DOHH2 (cell line): ENCODE measurements at regions not wholly inside any gene's neighbourhood (a gene's known extent, or its start where the extent isn't known, plus 50 kb on each side); places are given as distances from the start of the nearest gene placed in this dataset.

Source experiments
- H3F3A ChIP-seq: fragments of 200-600 bp; sonication (generic), shearing (Covaris generic); 2 replicates; pipeline ENCODE4 v1.6.0; 2016; ENCODE audit warnings: antibody characterized with exemption, mild to moderate bottlenecking; ENCODE audit not compliant: control insufficient read depth, insufficient read depth
- H3K27ac ChIP-seq: fragments of 200-600 bp; sonication (generic); 2 replicates; pipeline ENCODE4 v1.5.1; 2014; ENCODE audit warnings: low read depth, mild to moderate bottlenecking, low read length, moderate library complexity
- H3K27me3 ChIP-seq: fragments of 200-600 bp; sonication (generic); 2 replicates; pipeline ENCODE4 v1.6.1; 2014; ENCODE audit warnings: mild to moderate bottlenecking, low read length, mixed read lengths; ENCODE audit not compliant: control insufficient read depth
- H3K36me3 ChIP-seq: fragments of 200-600 bp; sonication (generic); 2 replicates; pipeline ENCODE4 v1.6.1; 2014; ENCODE audit warnings: mild to moderate bottlenecking, low read length, moderate library complexity, mixed read lengths; ENCODE audit not compliant: control insufficient read depth
- H3K4me1 ChIP-seq: fragments of 200-600 bp; sonication (generic); 2 replicates; pipeline ENCODE4 v1.6.1; 2014; ENCODE audit warnings: mild to moderate bottlenecking, low read length, mixed read lengths; ENCODE audit not compliant: control insufficient read depth
- H3K4me2 ChIP-seq: fragments of 200-600 bp; sonication (generic); 2 replicates; pipeline ENCODE4 v1.6.0; 2014; ENCODE audit warnings: mild to moderate bottlenecking, low read length, moderate library complexity
- H3K4me3 ChIP-seq: fragments of 200-600 bp; sonication (generic); 2 replicates; pipeline ENCODE4 v1.5.1; 2014; ENCODE audit warnings: mild to moderate bottlenecking, low read length, mixed read lengths
- H3K79me2 ChIP-seq: fragments of 200-600 bp; sonication (generic); 2 replicates; pipeline ENCODE4 v1.6.1; 2014; ENCODE audit warnings: mild to moderate bottlenecking, low read length, mixed read lengths; ENCODE audit not compliant: control insufficient read depth
- H3K9me2 ChIP-seq: fragments of 200-600 bp; sonication (generic); replicated peaks from 2 replicates; pipeline ENCODE4 v1.6.1; 2014; ENCODE audit warnings: mild to moderate bottlenecking, low read length, mixed read lengths; ENCODE audit not compliant: control insufficient read depth
- H3K9me3 ChIP-seq: fragments of 200-600 bp; sonication (generic); 2 replicates; pipeline ENCODE4 v1.6.1; 2014; ENCODE audit warnings: antibody characterized with exemption, low read length, mixed read lengths; ENCODE audit not compliant: control insufficient read depth, insufficient read depth
- H4K20me1 ChIP-seq: fragments of 200-600 bp; sonication (generic); 2 replicates; pipeline ENCODE4 v1.6.0; 2014; ENCODE audit warnings: low read depth, mild to moderate bottlenecking, antibody characterized with exemption, low read length, moderate library complexity; ENCODE audit not compliant: control insufficient read depth, insufficient read depth
- EZH2phosphoT487 ChIP-seq: fragments of 200-600 bp; sonication (generic); IDR thresholded peaks from 2 replicates; pipeline ENCODE4 v1.6.1; 2017; ENCODE audit warnings: borderline replicate concordance, mild to moderate bottlenecking, antibody characterized with exemption, low read length, moderate library complexity, mixed read lengths
- TF ChIP-seq, protein P1 (sequence below): fragments of 200-600 bp; sonication (generic); IDR thresholded peaks from one replicate; pipeline ENCODE4 v1.5.1; 2014; ENCODE audit warnings: antibody characterized with exemption, mild to moderate bottlenecking, low read depth, low read length; ENCODE audit not compliant: poor library complexity, severe bottlenecking

DNA sequence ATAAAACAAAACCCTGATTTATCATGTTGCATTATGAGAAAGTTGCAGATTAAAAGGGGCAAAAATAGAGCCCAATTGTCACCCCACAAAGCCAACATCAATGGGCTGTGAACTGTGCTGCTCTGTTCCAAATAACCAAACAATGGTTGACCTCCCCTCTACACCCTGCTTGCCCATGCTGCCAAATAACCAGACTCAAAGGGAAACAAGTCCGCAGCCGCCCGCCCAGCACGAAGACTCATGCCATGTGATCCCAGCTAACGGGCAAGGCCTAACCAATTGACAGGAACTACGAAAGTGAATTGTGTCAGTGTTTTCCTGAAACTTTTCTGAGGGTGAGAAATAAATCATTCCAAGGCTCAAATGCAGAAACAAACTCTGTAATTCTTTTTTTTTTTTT, 97.9 kb upstream of the RIOK3 start:
- H3K36me3 ChIP-seq = peaks cover 6% of the 10 kb centered on the region; the same call in 1 of the 2 replicates
- H3K4me1 ChIP-seq = peaks cover 38% of the 10 kb centered on the region
- H3F3A ChIP-seq = no peaks in the 10 kb centered on the region
- H3K4me2 ChIP-seq = no peak overlapping the region
- H3K9me3 ChIP-seq = no peaks in the 10 kb centered on the region
- H3K79me2 ChIP-seq = no peaks in the 10 kb centered on the region
- H3K27ac ChIP-seq = no peak overlapping the region
- H3K27me3 ChIP-seq = no peaks in the 10 kb centered on the region
- no peaks in the 10 kb centered on the region for H4K20me1 ChIP-seq
- H3K4me3 ChIP-seq = no peak overlapping the region
- no peak for TF ChIP-seq EZH2phosphoT487
- TF ChIP-seq, protein P1, sequence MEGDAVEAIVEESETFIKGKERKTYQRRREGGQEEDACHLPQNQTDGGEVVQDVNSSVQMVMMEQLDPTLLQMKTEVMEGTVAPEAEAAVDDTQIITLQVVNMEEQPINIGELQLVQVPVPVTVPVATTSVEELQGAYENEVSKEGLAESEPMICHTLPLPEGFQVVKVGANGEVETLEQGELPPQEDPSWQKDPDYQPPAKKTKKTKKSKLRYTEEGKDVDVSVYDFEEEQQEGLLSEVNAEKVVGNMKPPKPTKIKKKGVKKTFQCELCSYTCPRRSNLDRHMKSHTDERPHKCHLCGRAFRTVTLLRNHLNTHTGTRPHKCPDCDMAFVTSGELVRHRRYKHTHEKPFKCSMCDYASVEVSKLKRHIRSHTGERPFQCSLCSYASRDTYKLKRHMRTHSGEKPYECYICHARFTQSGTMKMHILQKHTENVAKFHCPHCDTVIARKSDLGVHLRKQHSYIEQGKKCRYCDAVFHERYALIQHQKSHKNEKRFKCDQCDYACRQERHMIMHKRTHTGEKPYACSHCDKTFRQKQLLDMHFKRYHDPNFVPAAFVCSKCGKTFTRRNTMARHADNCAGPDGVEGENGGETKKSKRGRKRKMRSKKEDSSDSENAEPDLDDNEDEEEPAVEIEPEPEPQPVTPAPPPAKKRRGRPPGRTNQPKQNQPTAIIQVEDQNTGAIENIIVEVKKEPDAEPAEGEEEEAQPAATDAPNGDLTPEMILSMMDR = no peak
- H3K9me2 ChIP-seq = no peaks in the 10 kb centered on the region

GRCh38 chr18:23356424-23356823, 96.7 kb upstream of the RIOK3 start:
- Histone ChIP-seq H3K36me3 (peaks cover 6% of the 10 kb centered on the region; the same call in 1 of the 2 replicates), H3F3A (no peaks in the 10 kb centered on the region), H3K27me3 (no peaks in the 10 kb centered on the region), H3K9me2 (no peaks in the 10 kb centered on the region), H3K9me3 (no peaks in the 10 kb centered on the region), H3K4me1 (peaks cover 38% of the 10 kb centered on the region), H3K79me2 (no peaks in the 10 kb centered on the region), H3K4me3 (no peak overlapping the region), H4K20me1 (no peaks in the 10 kb centered on the region), H3K4me2 (no peak overlapping the region), H3K27ac (no peak overlapping the region)
- TF ChIP-seq, protein P1 = no peak
- no peak for TF ChIP-seq EZH2phosphoT487

DNA sequence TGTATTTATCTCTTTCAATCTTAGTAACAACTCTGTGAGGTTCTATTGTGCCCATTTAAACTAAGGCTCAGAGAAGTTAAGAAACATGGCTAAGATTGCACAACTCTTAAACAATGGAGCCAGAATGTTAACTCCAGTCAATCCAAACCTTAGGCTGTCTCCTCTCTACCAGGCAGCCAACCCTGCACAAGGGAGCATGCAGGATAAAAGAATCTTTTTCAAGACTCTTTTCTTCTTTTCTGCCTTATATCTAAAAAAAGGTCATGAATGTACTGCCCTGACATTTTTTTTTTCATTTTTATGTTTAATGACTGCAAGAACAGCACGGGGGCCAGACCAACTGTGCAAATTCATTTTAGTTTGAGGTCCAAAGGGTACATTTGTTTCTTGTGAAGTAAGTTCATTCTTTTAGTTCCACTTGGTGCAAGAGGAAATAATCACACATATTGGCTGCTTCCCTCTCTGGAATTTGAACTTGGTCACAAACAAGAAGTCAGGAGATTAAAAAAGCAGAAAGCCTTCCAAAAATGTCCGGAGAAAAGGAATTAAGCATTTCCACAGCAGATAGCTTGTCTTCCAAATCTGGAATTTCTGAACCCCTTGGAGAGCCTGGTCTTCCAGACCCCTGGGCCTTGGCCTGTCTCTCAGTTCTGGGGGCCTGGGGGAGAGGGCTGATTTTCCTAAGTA, 96.0 kb upstream of the RIOK3 start:
- peaks cover 38% of the 10 kb centered on the region for H3K4me1 ChIP-seq
- TF ChIP-seq, protein P1 = no peak
- H3K9me2 ChIP-seq = no peaks in the 10 kb centered on the region
- no peaks in the 10 kb centered on the region for H3K9me3 ChIP-seq
- no peaks in the 10 kb centered on the region for H3K79me2 ChIP-seq
- H3K4me3 ChIP-seq = no peak overlapping the region
- no peaks in the 10 kb centered on the region for H3K27me3 ChIP-seq
- H3K36me3 ChIP-seq = 0 out of 2 replicates have a peak, but pooled peaks cover 2% of the 10 kb centered on the region
- no peaks in the 10 kb centered on the region for H4K20me1 ChIP-seq
- no peak overlapping the region for H3K27ac ChIP-seq
- no peaks in the 10 kb centered on the region for H3F3A ChIP-seq
- no peak overlapping the region for H3K4me2 ChIP-seq
